ENCODE measurements at regions not wholly inside any gene's neighbourhood (a gene's known extent, or its start where the extent isn't known, plus 50 kb on each side); places are given as distances from the start of the nearest gene placed in this dataset.

GRCh38 chr15:61571026-61571425, 341.9 kb upstream of the RORA start:
- Histone ChIP-seq H3K23ac (ENCODE audit: insufficient read length, low read depth, low read length) (no peak overlapping the region), H4K5ac (ENCODE audit: insufficient read length, low read depth, low read length) (no peak overlapping the region), H2BK15ac (ENCODE audit: low read depth, low read length) (no peak overlapping the region), H2AFZ (ENCODE audit: low read length) (no peak overlapping the region), H3K14ac (ENCODE audit: insufficient read depth, low read length) (no peak overlapping the region), H3K27ac (ENCODE audit: insufficient read length, low read depth, low read length) (no peak overlapping the region), H3K4me2 (ENCODE audit: insufficient read depth, insufficient read length, low read length) (no peak overlapping the region), H3K4ac (ENCODE audit: low read depth, low read length) (no peak overlapping the region), H4K91ac (ENCODE audit: insufficient read length, low read depth, low read length) (no peak overlapping the region), H2BK12ac (ENCODE audit: insufficient read length, low read depth, low read length) (no peak overlapping the region), H3T11ph (ENCODE audit: low read length) (no peak overlapping the region), H3K18ac (ENCODE audit: insufficient read length, low read depth, low read length) (no peak overlapping the region), H3K9ac (ENCODE audit: extremely low read depth, insufficient read length, low read length) (no peak overlapping the region), H3K9me3 (ENCODE audit: control insufficient read depth, low read depth, low read length) (no peaks in the 10 kb centered on the region), H2BK20ac (ENCODE audit: low read depth, low read length, poor library complexity, severe bottlenecking) (no peak overlapping the region), H2BK5ac (ENCODE audit: insufficient read length, low read length) (no peak overlapping the region), H3K79me2 (ENCODE audit: insufficient read depth, low read length) (no peaks in the 10 kb centered on the region), H2AK5ac (ENCODE audit: insufficient read length, low read length) (no peak overlapping the region), H3K56ac (ENCODE audit: insufficient read length, low read depth, low read length) (no peak overlapping the region), H2BK120ac (ENCODE audit: low read depth, low read length, poor library complexity, severe bottlenecking) (no peak overlapping the region), H3K4me1 (ENCODE audit: insufficient read depth, low read length) (no peaks in the 10 kb centered on the region), H3K27me3 (ENCODE audit: insufficient read depth, low read length) (no peaks in the 10 kb centered on the region), H4K8ac (replicated peaks; ENCODE audit: insufficient read length, low read depth, low read length) (no peak overlapping the region), H3K23me2 (ENCODE audit: insufficient read length, low read depth, low read length, poor library complexity, severe bottlenecking) (no peaks in the 10 kb centered on the region), H3K79me1 (ENCODE audit: insufficient read depth, low read depth, low read length, poor library complexity, severe bottlenecking) (no peaks in the 10 kb centered on the region), H4K20me1 (ENCODE audit: control insufficient read depth, insufficient read depth, insufficient read length) (no peaks in the 10 kb centered on the region)
- no peaks in the 10 kb centered on the region for H3K27me3 Mint-ChIP-seq (ENCODE audit: low read depth)
- no peaks in the 10 kb centered on the region for H3K4me1 Mint-ChIP-seq
- no CpG with 5 or more reads among the region's 1 CpG for WGBS (ENCODE audit: extremely low coverage, insufficient read length, low lambda C conversion rate)
- TF ChIP-seq CTCF (conservative IDR thresholded peaks at IDR 0.05): no peak
- no peaks in the 10 kb centered on the region; a peak in 1 of 5 replicates for H3K9me3 Mint-ChIP-seq
- DNase-seq: no peak
- H3K4me3 Mint-ChIP-seq: no peak overlapping the region
- no peak overlapping the region for H3K27ac Mint-ChIP-seq
- no peaks in the 10 kb centered on the region for H3K36me3 Mint-ChIP-seq (ENCODE audit: insufficient read depth in 1 of 3, low read depth in 3 of 3)
